ENCODE measurements at regions not wholly inside any gene's neighbourhood (a gene's known extent, or its start where the extent isn't known, plus 50 kb on each side); places are given as distances from the start of the nearest gene placed in this dataset.
"Not testable (repeated sequence)": the region's sequence is repeated elsewhere in the genome, so short reads cannot be mapped to it uniquely, and the experiment has no call there.

DNA sequence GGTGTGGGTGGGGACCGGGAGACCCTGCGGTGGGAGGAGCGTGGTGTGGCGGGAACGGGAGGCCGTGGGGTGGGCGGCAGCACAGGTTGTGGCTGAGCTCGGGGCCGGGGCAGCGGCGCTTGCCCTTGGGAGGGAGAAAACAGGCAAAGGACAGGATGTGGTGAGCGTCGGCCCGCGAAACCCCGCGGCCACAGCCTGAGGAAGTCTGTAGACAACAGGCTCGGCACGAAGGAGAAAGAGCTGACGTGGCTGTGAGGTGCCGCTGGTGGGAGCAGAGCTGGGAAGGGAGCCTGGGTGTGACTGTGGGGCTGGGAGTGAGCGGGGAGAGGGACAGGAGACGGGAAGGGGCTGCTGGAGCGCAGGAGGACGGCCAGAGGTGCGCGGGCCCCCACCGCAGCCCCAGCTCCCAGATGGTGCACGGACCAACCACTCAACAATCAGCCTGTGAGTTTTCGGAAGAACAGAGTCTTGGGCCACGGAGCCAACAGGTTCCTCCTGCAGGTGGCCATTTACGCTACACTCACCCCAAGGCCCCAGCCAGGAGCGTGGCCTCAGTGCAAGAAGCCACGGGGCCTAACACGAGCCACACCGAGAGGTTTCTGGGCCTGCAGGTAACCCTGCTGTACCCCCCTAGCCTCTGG lies 202.8 kb downstream of the DLL1 start:
- no peak for DNase-seq (ENCODE audit: low read depth in 3 of 3, low spot score in 2 of 3)

DNA sequence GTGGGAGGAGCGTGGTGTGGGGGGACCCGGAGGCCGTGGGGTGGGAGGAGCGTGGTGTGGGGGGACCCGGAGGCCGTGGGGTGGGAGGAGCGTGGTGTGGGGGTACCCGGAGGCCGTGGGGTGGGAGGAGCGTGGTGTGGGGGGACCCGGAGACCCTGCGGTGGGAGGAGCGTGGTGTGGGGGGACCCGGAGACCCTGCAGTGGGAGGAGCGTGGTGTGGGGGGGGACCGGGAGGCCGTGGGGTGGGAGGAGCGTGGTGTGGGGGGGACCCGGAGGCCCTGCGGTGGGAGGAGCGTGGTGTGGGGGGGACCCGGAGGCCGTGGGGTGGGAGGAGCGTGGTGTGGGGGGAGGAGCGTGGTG lies 203.5 kb downstream of the DLL1 start:
- not testable (repeated sequence) for DNase-seq (ENCODE audit: low read depth in 3 of 3, low spot score in 2 of 3)

DNA sequence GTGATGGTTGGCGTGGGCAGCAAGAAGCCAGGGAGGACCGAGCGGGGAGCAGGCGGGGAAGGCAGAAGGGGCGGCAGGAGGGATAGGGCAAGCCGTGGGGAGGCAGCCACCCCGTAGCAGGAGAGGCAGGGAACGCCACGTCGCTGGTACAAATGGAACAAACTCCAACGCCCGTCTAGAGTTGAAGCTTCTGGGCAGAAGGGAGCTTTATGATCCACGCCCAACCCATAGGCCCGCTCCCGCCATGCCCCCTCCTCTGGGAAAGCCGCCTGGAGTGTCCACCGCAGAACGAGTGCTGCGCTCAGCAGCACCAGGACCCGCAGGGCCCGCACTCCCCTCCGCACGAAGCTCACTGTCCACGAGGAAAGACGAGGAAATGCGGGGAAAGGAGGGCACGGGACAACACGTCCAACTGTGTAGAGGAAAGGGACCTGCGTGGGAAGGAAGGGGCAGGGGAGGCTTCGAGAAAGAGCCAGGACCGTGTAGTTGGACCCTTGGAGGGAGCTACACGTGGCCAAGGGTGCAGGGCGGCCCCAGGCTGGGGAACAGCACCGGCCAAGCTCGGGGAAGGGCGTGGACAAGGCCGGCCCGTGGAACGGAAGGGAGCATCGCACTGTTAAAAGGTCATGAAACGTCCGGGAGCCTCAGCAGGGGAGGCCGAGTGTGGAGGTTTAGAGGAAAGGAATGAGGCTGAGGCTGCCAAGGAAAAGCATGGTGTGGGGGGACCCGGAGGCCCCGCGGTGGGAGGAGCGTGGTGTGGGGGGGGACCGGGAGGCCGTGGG lies 204.0 kb downstream of the DLL1 start:
- no peak for DNase-seq (ENCODE audit: low read depth in 3 of 3, low spot score in 2 of 3)

DNA sequence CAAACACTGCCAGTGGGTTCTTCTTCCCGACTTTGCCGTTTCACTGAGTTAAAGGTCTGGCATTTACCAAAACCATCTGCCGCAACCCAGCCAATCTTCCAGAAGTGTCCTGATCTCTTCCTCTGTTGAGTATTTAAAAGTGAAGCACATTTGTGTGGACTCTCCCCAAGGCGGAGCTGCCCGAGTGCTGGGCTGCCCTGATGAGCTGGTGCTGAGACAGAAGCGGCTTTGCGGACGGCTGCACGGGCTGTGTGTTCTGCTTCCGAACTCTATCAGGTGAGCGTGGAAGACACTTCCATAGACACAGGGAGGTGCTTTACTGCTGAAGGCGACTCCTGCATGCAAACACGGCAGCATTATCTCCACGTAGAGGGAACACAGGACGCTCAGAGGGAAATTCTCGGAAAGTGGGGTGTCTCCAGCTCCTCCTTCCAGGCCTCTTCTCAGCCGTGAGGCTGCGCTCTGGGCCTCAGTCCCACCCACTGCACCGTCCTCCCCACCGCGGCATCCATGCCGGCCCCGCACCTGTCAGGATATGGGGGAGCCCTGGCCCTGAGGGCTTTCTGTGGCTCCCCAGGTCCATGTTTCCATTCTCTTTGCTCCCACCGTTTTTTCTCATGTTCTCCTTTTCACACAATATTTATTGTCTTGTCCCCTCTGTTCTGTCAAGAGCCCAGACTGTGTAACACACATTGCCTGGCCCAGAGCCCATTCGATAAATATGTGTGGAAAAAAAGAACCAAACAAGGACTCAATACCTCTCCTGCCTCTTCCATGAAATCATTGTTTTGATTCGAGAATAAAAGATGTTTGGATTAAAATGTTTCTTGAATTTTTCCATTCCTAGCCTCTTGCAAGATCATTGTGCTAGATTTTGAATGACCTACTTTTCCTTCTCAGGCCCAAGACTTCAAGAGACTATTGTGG lies 205.1 kb downstream of the DLL1 start:
- no peak for DNase-seq (ENCODE audit: low read depth in 3 of 3, low spot score in 2 of 3)

DNA sequence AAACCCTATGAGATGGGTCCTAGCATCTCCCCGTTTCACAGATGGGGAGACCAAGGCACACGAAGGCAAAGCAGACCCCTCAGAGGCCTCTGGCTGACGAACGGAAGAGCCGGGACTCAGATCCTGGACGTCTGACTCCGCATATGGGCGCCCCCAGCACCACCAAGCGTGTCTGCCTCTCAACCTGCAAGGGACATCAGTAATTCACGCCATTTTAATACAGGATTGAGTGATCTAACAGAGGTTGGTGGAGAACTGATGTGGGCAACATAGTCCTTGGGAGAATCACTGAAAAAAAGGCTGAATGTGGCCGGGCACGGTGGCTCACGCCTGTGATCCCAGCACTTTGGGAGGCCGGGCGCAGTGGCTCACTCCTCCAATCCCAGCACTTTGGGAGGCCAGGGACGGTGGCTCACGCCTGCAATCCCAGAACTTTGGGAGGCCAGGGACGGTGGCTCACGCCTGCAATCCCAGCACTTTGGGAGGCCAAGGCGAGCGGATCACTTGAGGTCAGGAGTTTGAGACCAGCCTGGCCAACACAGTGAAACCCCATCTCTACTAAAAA lies 206.6 kb downstream of the DLL1 start:
- no peak for DNase-seq (ENCODE audit: low read depth in 3 of 3, low spot score in 2 of 3)

DNA sequence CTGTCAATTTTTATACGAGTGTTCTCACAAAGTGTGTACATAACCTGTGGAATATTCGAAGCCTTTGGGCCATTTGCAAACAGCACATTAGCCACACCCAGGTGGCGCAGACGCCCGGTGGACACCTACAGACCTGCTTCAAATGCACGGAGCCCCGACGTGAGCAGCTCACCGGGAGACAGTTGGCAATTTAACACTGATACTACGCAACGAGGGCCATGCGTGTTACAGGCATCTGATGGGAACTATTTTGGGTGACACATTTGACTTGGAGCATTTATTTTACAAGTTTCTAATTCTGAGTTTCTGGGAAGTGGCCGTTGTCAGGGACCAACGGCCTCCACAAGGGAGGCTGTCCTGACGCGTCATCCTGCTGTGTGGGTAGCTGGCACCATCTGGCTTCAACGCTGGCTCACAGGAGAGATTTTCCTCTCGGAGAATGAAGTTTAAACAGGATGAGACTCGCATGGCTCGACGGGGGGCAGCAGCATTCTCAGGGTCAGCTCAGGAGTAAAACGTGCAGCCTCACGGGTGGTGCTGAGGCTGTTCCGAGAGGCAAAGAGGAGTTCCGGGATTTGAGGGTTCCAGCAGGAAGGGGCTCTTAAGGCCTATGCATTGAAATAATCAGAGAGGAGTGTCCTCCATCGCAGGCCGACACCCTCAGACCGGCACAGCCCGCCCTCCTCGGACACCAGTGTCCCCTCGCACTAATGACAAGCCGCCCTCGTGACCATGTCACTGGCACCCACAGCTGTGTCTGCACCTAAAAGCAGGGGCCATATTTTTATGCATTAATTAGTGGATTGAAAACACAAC lies 207.4 kb downstream of the DLL1 start:
- no peak for DNase-seq (ENCODE audit: low read depth in 3 of 3, low spot score in 2 of 3)

DNA sequence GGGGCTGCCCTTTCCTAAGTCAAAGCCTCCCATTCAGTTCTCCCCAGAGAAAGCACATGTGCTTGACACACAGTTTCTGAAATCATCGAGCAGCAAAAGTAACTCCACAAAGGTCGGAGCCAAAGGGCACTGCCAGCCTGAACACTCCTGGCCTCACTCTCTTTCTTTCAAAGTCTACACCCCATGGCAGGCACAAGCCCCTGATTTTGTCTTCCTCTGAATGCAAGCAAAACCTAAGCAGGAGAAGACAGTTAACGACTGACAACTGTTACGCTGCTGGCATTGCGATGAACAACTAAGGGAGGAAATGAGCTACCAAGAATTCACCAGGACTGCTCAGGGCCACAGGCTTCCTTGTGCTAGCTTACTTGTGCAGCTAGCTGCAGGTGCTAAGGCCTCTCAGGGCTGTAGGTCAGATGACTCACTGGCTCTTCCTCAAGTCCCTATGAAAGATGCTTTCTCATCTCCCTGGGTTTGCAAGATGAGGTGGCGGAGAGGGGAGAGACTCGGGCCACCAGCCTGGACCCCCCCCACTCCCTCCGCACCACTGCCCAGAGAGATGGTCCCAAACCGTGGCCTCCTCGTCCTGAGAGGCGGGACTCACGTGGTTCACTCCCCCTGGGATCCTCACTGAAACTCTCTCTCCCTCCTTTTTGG lies 208.2 kb downstream of the DLL1 start:
- DNase-seq (ENCODE audit: low read depth in 3 of 3, low spot score in 2 of 3), result no peak

DNA sequence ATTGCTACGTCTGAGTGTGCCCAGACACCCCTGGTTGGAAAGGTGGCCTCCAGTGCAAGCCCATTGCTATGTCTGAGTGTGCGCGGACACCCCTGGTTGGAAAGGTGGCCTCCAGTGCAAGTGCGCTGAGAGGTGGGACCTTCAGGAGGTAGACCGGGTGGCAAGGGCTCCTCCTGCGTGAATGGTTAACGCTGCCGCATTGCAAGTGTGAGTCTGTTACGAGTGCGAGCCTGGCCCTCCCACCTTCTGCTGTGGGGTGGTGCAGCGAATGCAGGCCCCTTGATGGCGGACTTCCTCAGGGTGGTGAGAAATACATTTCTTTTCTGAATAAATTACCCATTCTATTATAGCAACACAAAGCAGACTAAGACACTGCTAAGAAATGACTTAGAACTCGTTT lies 208.8 kb downstream of the DLL1 start:
- DNase-seq (ENCODE audit: low read depth in 3 of 3, low spot score in 2 of 3), result no peak

DNA sequence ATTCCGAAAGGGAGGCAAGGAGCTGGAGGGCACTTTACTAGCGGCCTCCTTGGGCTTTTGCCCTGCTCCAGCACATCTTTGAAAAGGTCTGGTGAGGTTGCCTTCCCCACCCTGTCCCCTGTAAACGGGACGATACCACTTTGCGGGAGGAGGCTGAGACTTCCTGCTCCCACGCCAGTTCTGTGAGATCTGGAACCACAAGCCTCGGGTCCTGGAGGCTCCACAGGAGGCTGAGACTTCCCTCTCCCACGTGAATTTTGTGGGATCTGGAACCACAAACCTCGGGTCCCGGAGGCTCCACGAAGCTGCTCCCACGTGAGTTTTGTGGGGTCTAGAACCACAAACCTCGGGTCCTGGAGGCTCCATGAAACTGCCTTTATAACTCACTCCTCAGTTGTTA lies 209.3 kb downstream of the DLL1 start:
- DNase-seq (ENCODE audit: low read depth in 3 of 3, low spot score in 2 of 3), result no peak

DNA sequence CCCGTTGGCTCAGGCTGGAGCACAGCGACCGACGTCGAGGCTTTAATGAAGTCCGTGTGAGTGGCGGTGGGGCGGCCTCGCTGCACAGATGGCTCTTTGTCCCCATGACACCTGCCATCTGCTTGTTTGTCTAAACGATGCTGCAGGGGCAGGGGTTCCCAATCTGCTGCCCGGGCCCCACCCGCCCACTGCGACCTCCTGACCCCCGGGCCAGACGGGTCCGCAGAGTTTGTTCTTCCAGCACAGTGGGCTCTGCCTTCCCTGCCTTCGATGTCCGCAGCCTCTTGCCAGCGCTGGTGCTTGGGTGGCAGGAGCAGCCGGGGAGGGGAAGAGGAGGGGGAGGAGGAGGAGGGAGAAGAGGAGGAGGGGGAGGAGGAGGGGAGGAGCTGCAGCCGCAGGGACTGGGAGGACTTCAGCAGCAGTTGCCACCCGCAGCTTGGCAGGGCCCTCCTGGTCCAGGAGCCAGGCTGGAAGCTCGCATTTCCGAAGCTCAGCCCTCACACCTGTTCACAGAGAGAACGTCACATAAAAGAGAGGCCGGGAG lies 210.0 kb downstream of the DLL1 start:
- DNase-seq (ENCODE audit: low read depth in 3 of 3, low spot score in 2 of 3), result no peak

DNA sequence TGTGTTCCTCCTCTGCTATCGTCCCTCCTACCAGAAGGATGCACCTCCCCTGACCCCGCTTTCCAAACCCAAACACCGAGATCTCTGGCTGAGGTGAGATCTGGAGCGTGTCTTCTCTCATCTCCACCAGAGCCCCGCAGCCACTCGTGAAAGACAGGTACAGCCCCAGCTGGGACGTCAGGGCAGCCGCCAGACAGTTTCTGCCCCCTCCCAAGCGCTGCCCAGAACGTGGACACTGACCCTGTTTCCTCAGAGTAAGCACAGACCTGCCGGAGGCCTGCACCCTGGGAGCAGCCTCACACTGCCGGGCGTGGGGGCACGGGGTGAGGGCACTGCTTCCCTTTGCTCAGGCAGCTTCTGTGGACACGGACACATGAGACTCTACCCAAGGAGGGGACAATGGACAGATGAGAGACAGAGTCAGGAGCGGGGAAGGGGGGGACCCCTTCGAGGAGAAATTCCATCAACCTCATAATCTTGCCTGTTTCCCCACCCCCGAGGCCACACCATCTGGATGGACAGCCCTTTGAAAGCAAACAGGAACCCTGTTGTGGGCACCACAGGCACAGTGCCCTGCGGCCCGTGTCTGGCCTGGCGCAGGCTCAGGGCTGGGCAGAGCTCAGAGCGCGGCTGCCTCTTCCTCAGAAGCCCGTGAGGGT lies 210.6 kb downstream of the DLL1 start:
- no peak for DNase-seq (ENCODE audit: low read depth in 3 of 3, low spot score in 2 of 3)

DNA sequence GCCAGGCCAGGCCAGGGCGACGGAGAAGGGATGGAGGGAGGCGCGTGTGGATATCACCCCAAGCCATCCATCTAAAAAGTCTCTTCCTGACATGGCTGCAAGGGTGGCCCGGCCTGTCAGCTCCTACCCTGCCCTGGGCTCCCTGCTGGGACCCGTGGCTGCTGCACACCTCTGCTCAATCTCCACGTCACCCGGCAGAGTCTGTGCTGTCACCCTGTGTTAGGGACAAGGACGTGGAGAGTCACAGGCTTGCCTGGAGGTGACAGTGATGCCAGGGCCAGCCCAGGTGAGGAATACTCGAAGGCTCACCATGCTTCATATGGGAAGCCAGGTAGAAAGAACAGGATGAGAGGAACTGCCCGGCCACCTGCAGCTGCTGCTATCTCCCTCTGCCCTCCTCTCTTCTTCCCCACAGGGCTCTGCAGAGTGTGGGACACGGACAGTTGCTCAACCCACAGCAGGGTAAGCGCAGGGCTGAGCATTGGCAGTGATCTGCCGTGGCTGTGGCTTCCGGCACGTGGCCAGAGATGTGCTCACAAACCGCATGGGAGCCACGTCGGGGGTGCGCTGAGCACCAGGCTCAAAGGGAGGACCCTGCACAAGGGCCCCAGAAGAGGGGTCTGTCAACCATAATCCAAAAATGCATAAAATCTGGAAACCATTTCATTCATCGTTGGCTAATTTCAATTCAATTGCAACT lies 214.3 kb downstream of the DLL1 start:
- DNase-seq (ENCODE audit: low read depth in 3 of 3, low spot score in 2 of 3), result no peak

DNA sequence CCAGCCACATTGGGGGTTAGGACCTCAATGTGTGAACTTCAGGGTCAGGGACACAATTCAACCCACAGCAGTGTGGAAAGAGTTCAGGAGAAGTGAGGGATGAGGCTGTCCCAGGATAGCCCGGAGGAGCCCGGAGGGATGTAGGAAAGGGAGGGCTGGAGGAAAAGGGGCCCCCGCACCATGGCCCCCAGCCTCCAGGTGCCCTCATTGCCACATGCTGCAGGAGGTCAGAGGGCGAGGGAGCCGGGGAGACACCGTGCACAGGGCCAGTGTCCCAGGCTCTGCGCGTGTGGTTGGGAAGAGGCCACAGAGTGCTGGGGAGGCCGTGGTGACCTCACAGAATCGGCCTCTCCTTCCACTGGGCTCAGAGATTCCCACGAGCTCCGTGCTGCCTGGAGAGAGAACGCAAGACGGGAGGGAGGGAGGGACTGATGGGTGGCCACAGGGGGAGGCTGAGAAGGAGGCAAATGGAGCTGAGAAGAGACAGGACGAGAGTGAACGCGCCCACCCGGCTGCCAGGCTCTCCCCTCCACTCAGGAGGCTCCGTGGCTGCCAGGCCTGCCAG lies 215.1 kb downstream of the DLL1 start:
- DNase-seq (ENCODE audit: low read depth in 3 of 3, low spot score in 2 of 3), result no peak

DNA sequence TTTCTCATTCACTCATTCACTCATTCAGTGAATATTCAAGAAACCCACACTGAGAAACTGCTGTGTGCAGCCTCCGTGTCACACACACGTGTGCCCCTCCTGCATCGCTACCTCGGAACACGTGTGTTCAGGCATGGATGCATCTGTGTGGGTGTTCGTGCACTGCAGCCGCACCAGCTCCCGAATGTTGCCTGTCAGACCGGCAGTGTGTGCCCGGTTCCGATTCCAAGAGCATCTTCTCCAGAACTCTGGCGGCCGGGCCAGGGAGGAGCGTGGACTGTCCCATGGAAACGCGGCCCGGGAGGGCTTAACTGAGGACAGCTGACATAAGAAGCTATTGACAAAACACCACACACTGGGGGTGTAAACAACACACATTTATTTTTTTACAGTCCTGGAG lies 216.0 kb downstream of the DLL1 start:
- DNase-seq (ENCODE audit: low read depth in 3 of 3, low spot score in 2 of 3), result no peak

DNA sequence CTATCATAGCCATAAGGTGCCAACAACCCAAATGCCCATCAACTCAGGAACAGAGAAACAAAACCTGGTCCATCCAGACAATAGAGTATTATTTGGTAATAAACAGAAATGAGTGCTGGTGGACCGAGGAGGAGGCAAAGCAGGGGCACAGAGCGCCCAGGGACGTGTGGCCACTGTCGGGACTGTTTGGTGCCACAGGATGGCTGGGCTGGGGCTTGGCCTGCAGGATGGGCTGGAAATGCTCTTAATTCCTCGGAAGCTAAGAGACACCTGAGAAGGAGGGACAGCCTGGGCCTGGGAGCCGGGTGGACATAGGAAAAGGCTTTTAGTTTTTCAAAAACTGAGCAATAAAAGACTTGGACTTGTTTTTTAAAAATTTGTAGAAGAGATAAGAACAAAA lies 216.4 kb downstream of the DLL1 start:
- no peak for DNase-seq (ENCODE audit: low read depth in 3 of 3, low spot score in 2 of 3)

DNA sequence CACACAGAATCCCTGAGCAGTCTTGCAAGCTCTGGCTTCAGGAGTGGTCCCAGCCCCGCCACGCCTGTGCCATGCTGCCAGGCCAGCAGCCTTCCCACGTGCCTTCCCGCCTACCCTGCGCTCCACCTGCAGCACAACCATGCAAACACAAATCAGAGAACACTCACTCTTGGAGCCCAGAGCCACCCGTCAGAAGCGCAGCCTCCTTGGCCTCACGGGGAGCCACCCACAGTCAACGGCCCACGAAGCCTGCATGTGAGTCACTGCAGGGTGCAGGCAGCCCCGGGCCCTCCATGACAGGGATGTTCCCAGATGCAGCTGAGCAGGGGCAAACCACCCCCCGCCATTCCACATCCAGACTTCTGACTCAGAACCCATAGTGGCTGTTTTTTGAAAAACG lies 217.0 kb downstream of the DLL1 start:
- DNase-seq (ENCODE audit: low read depth in 3 of 3, low spot score in 2 of 3), result no peak

DNA sequence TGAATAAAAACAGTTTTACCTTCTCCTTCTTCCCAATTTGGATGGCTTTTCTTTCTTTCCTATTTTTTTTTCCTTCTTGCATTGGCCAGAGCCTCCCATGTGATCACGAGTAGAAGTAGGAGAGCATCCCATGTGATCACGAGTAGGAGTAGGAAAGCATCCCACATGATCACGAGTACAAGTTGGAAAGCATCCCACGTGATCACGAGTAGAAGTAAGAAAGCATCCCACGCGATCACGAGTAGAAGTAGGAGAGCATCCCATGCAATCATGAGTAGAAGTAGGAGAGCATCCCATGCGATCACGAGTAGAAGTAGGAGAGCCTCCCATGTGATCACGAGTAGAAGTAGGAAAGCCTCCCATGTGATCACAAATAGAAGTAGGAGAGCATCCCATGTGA lies 218.6 kb downstream of the DLL1 start:
- no peak for DNase-seq (ENCODE audit: low read depth in 3 of 3, low spot score in 2 of 3)

DNA sequence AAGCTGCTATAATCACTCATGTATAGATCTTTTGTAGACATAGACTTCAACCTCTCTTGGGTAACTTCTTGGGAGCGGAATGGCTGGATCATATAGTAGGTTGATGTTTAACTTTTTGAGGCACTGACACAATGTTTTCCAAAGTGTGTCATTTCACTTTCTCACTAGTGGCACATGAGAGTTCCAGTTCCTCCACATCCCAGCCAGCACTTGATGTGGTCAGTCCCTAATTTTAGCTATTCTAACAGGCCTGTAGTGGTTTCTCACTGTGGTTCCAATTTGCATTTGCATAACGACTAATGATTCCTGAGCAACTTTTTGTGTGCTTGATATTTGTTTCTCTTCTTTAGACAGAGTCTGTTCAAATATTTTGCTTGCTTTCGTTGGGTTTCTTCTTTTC lies 221.3 kb downstream of the DLL1 start:
- no peak for DNase-seq (ENCODE audit: low read depth in 3 of 3, low spot score in 2 of 3)
